Hepatocyte (in vitro differentiated cells): ENCODE measurements at regions not wholly inside any gene's neighbourhood (a gene's known extent, or its start where the extent isn't known, plus 50 kb on each side); places are given as distances from the start of the nearest gene placed in this dataset.

Experiments
- EZH2 ChIP-seq: fragments of 200-600 bp; sonication (generic); IDR thresholded peaks from 2 replicates; pipeline ENCODE4 v1.6.1; 2016; ENCODE audit warnings: antibody characterized with exemption, mild to moderate bottlenecking, borderline replicate concordance
- TF ChIP-seq, protein P1 (sequence below): fragments of 200-600 bp; sonication (generic); IDR thresholded peaks from 2 replicates; pipeline ENCODE4 v1.5.1; 2016; ENCODE audit warnings: antibody characterized with exemption, mild to moderate bottlenecking; ENCODE audit not compliant: poor library complexity

DNA sequence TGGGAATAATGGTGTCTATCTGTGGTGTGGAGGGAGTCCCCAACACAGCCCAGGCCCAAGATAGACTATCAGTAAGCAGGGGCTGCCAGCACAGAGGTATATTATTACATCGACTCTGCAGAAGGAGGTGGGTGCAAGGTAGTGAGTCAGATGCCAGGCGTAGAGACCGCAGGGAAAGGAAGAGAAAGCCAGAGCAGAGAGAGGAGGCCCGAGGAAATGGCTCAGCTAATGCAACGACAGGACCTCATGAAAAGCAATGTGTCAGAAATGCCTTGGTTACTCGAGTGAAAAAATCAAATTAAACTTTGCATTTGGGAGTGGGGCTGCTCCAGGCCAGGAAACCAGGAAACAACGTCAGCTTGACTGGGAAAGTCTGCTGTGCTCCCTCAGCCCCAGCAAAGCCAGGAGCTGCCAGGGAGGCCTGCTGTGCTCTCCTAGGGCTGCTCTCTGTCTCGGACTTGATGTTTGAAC is 173.2 kb downstream of the SUDS3 start:
- TF ChIP-seq, protein P1, sequence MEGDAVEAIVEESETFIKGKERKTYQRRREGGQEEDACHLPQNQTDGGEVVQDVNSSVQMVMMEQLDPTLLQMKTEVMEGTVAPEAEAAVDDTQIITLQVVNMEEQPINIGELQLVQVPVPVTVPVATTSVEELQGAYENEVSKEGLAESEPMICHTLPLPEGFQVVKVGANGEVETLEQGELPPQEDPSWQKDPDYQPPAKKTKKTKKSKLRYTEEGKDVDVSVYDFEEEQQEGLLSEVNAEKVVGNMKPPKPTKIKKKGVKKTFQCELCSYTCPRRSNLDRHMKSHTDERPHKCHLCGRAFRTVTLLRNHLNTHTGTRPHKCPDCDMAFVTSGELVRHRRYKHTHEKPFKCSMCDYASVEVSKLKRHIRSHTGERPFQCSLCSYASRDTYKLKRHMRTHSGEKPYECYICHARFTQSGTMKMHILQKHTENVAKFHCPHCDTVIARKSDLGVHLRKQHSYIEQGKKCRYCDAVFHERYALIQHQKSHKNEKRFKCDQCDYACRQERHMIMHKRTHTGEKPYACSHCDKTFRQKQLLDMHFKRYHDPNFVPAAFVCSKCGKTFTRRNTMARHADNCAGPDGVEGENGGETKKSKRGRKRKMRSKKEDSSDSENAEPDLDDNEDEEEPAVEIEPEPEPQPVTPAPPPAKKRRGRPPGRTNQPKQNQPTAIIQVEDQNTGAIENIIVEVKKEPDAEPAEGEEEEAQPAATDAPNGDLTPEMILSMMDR = no peak
- no peak for TF ChIP-seq EZH2
